ENCODE measurements at regions not wholly inside any gene's neighbourhood (a gene's known extent, or its start where the extent isn't known, plus 50 kb on each side); places are given as distances from the start of the nearest gene placed in this dataset.

GRCh38 chr10:10133281-10133680, 884.4 kb upstream of the CELF2 start:
- WGBS: 62% methylated on average over 1 of the region's 1 CpG
- H3K27me3 ChIP-seq (ENCODE audit: control insufficient read depth in 4 of 4, insufficient read depth in 4 of 4, low read length in 3 of 4): no peaks in the 10 kb centered on the region
- H3K9ac ChIP-seq (ENCODE audit: low read depth in 1 of 2, low read length in 2 of 2): no peak overlapping the region
- no peak for DNase-seq (ENCODE audit: low spot score)
- no peaks in the 10 kb centered on the region for H3K4me1 ChIP-seq (ENCODE audit: control insufficient read depth in 4 of 4, insufficient read depth in 4 of 4, low read length in 3 of 4)
- H3K4me3 ChIP-seq (ENCODE audit: low read depth in 1 of 3, low read length in 3 of 3): no peak overlapping the region
- H3K27ac ChIP-seq (ENCODE audit: low read depth in 1 of 2, low read length in 2 of 2): no peak overlapping the region
- no peaks in the 10 kb centered on the region for H3K36me3 ChIP-seq (ENCODE audit: control insufficient read depth in 4 of 4, insufficient read depth in 3 of 4, low read depth in 1 of 4, low read length in 3 of 4)
- no peaks in the 10 kb centered on the region for H3K9me3 ChIP-seq (ENCODE audit: control insufficient read depth in 4 of 4, low read length in 3 of 4)
- TF ChIP-seq ATF3 (IDR thresholded peaks at IDR 0.05) (no peak), JUND (IDR thresholded peaks at IDR 0.05) (no peak), FOXA2 (IDR thresholded peaks at IDR 0.05) (no peak), ZBTB33 (IDR thresholded peaks at IDR 0.05) (no peak), TAF1 (conservative IDR thresholded peaks at IDR 0.05) (no peak), HNF4G (IDR thresholded peaks at IDR 0.05) (no peak), GABPA (IDR thresholded peaks at IDR 0.05 in 1 of 2, conservative IDR thresholded peaks at IDR 0.05 in 1 of 2) (no peak), HNF4A (conservative IDR thresholded peaks at IDR 0.05) (no peak), EGR1 (IDR thresholded peaks at IDR 0.05; ENCODE audit: low read depth in 2 of 2) (no peak), NR2F2 (IDR thresholded peaks at IDR 0.05) (no peak), YY1 (IDR thresholded peaks at IDR 0.05) (no peak), REST (IDR thresholded peaks at IDR 0.05) (no peak), SP1 (IDR thresholded peaks at IDR 0.05) (no peak), CTCF (IDR thresholded peaks at IDR 0.05; ENCODE audit: low read depth, low read length, missing input control) (no peak), MAX (IDR thresholded peaks at IDR 0.05) (no peak), RXRA (IDR thresholded peaks at IDR 0.05) (no peak), RAD21 (IDR thresholded peaks at IDR 0.05) (no peak)

- no peak overlapping the region for H3K9ac ChIP-seq (ENCODE audit: low read depth in 1 of 2, low read length in 2 of 2)
- H3K27me3 ChIP-seq (ENCODE audit: control insufficient read depth in 4 of 4, insufficient read depth in 4 of 4, low read length in 3 of 4): peaks cover 0 to 2% (median 0%) of the 10 kb centered on the region in 4 donors
- DNase-seq (ENCODE audit: low spot score): no peak
- H3K9me3 ChIP-seq (ENCODE audit: control insufficient read depth in 4 of 4, low read length in 3 of 4): no peaks in the 10 kb centered on the region
- no peak overlapping the region for H3K27ac ChIP-seq (ENCODE audit: low read depth in 1 of 2, low read length in 2 of 2)
- H3K4me3 ChIP-seq (ENCODE audit: low read depth in 1 of 3, low read length in 3 of 3): no peak overlapping the region
- 65% methylated on average over 2 of the region's 2 CpGs for WGBS
- no peaks in the 10 kb centered on the region for H3K36me3 ChIP-seq (ENCODE audit: control insufficient read depth in 4 of 4, insufficient read depth in 3 of 4, low read depth in 1 of 4, low read length in 3 of 4)
- H3K4me1 ChIP-seq (ENCODE audit: control insufficient read depth in 4 of 4, insufficient read depth in 4 of 4, low read length in 3 of 4): no peaks in the 10 kb centered on the region
- TF ChIP-seq RAD21 (IDR thresholded peaks at IDR 0.05): no peak
- no peak for TF ChIP-seq JUND (IDR thresholded peaks at IDR 0.05)
- TF ChIP-seq TAF1 (conservative IDR thresholded peaks at IDR 0.05): no peak
- TF ChIP-seq ATF3 (IDR thresholded peaks at IDR 0.05): no peak
- TF ChIP-seq CTCF (IDR thresholded peaks at IDR 0.05; ENCODE audit: low read depth, low read length, missing input control): no peak
- TF ChIP-seq REST (IDR thresholded peaks at IDR 0.05): no peak
- TF ChIP-seq FOXA2 (IDR thresholded peaks at IDR 0.05): no peak
- TF ChIP-seq RXRA (IDR thresholded peaks at IDR 0.05): no peak
- TF ChIP-seq HNF4A (conservative IDR thresholded peaks at IDR 0.05): no peak
- TF ChIP-seq EGR1 (IDR thresholded peaks at IDR 0.05; ENCODE audit: low read depth in 2 of 2): no peak
- TF ChIP-seq SP1 (IDR thresholded peaks at IDR 0.05): no peak
Measured at GRCh38 chr10:10138685-10139084, 879.0 kb upstream of the CELF2 start.
